ENCODE measurements at regions not wholly inside any gene's neighbourhood (a gene's known extent, or its start where the extent isn't known, plus 50 kb on each side); places are given as distances from the start of the nearest gene placed in this dataset.
"Not testable (repeated sequence)": the region's sequence is repeated elsewhere in the genome, so short reads cannot be mapped to it uniquely, and the experiment has no call there.

- DNase-seq, result no peak
Measured at GRCh38 chr5:39674209-39675082, 249.7 kb upstream of the DAB2 start.

DNA sequence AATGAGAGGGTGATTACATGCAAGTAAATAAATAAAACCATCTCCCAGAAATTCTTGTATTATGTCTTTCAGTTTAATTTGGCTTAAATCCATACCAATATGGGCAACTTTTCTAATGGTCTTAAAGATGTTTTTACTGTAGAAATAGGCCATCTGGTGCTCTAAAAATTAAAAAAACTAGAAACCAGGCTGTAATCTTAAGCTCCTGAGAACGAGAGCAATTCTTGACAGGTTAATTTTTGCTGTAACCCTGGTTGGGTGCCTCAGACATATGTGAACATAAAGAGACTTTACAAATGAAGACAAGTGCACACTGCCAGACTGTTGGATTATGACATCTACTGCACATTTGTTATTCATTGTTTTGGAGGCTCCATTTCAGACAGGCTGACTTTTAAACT, 246.8 kb upstream of the DAB2 start:
- no peak for DNase-seq

GRCh38 chr5:39670955-39671354, 246.2 kb upstream of the DAB2 start:
- DNase-seq, result no peak

DNA sequence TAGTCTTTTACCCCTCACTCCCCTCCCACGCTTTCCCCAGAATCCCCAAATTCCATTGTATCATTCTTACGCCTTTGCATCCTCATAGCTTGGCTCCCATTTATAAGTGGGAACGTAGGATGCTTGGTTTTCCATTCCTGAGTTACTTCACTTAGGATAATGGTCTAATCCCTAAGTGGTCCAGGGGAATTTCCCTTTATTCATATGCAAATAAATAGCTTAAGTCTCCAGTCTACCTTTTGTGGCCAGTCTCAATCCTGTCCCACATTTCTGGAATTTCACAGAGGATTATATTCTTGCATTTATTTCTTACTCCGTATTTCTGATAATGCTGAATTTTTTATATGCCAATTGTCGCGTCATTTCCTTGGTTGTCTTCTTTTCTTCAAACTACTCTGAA, 245.6 kb upstream of the DAB2 start:
- DNase-seq, result no peak

DNA sequence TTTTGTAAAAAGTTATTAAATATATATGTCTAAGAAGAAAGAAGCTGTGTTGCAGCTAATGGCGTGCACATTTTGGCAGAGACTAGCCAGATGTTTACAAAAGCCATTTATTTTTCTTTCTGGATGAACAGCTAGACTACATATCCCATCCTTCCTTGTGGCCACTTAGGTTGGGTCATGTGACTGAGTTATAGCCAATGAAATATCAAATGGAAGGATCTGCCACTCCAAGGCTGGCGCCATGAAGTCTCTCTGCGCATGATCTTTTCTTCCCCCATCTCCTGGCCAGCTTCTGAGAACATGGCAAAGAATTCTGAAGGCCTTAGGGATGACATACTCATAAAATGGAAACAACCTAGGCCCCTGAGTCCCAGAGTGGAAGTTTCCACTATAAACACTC, 244.2 kb upstream of the DAB2 start:
- no peak for DNase-seq

GRCh38 chr5:39665328-39665727, 240.5 kb upstream of the DAB2 start:
- DNase-seq, result no peak

- no peak for DNase-seq
Measured at GRCh38 chr5:39662945-39663344, 238.2 kb upstream of the DAB2 start.

DNA sequence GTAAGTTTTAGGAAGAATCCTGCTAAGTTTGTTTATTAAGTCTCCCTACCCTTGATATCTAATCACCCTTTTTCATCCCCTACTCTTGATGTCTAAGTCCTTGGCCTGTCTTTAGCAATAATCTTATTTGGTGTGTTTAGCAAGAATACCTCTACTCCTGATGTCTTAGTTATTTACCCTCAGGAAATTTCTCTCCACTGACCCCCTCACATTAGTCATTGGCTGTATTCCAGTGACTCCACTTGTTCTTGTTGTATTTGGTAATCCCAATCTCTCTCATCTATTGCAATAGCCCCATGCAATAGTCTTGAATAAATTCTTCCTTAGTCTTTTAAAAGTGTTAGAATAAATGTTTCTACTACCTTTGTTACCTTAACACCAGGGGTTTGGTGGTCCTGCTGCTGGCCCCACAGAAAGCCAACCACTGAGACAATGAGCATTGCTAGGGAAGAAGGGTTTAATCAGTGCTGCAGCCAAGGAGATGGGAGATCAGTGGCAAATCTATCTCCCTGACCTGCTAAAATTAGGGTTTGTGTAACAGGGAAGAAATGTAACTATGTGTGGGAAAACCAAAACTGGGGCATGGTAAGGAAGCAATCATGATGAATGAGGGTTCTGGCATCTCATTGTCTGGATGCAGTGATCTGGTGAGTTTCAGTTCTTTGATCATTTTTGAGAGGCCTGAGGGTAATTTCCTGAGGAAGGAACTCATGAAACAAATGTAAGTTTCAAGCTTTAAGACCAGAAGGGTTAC, 236.4 kb upstream of the DAB2 start:
- DNase-seq, result no peak

- DNase-seq, result no peak
Measured at GRCh38 chr5:39660020-39660419, 235.2 kb upstream of the DAB2 start.

- no peak for DNase-seq
Measured at GRCh38 chr5:39658866-39659265, 234.1 kb upstream of the DAB2 start.

DNA sequence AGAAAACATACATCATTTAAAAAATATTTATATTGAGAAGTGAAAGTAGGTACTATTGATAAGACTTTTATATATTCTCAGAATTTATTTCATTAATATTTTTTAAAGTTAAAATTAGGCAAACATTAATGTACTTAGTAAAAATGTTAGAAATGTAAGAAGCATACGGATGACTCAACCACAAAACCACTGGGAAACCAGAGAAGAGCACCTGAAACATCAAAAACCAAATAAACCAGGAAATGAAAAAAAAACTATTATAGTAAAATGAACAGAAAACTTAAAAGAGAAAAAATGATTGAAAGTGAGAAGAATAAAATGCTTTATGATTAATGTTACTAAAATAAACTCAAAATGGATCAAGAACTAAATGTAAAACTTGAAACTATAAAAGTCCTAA, 233.2 kb upstream of the DAB2 start:
- DNase-seq, result no peak

- DNase-seq, result no peak
Measured at GRCh38 chr5:39656600-39656999, 231.8 kb upstream of the DAB2 start.

DNA sequence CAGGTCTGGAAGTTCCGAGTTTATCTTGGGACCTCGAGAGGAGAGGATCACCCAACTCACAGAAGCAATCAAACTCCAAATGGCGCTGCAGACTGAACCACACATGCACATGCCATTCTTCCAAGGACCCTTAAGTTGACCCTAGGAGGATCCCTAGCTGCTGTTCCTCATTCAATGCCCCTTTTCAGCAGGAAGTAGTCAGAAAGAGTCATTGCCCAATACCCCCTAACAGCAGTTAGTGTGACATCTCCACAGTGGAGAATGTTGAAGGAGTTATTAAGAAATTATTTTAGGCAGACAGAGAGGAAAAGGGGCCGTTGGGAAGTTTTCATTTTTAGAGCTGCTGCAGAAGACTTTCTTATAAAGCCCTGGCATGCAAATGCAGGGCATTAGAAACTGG, 229.9 kb upstream of the DAB2 start:
- DNase-seq, result peak; percentile 24

DNA sequence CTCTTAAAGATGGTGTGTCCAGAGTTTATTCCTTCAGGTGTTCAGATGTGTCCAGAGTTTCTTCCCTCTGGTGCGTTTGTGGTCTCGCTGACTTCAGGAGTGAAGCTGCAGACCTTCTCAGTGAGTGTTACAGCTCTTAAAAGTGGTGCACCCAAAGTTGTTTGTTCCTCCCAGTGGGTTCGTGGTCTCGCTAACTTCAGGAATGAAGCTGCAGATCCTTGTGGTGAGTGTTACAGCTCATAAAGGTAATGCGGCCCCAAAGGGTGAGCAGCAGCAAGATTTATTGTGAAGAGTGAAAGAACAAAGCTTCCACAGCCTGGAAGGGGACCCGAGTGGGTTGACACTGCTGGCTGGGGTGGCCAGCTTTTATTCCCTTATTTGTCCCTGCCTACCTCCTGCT, 227.7 kb upstream of the DAB2 start:
- DNase-seq, result not testable (repeated sequence)

- no peak for DNase-seq
Measured at GRCh38 chr5:39652036-39652435, 227.3 kb upstream of the DAB2 start.

GRCh38 chr5:39650008-39650762, 225.4 kb upstream of the DAB2 start:
- DNase-seq, result no peak

GRCh38 chr5:39648848-39649227, 224.1 kb upstream of the DAB2 start:
- no peak for DNase-seq

DNA sequence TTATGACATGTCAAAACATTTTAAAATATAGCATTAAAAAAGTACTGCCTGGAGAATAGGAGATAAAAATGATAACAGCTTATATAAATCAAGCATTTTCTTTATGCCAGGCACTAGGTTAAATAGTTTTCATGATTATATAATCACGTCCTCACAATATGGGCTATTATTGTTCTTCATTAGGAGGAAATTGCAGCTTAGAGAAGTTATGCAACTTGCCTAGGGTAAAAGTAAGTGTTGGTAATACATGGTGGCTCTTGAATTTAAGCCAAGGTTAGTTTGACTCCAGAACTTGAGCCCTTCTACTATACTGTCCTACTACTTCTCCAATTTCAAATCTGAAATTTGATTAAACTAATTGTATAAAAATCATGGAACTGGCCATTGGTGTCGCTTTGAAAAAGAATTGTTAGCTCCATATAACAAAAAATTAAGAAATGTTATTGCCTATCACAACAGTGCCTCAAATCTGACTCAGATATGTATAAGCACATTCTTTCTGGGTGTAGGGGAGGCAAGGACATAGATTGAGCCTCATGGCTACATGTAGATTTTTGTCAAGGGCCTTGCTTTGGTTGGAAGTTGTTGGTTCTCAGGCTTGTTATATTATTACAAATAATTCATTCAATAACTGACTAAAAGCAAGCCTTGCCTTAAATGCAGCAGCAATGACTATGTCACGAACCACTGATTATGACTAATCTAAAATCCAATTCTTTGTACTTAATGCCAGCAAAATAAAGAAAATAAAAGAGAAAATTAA, 223.5 kb upstream of the DAB2 start:
- DNase-seq, result no peak

DNA sequence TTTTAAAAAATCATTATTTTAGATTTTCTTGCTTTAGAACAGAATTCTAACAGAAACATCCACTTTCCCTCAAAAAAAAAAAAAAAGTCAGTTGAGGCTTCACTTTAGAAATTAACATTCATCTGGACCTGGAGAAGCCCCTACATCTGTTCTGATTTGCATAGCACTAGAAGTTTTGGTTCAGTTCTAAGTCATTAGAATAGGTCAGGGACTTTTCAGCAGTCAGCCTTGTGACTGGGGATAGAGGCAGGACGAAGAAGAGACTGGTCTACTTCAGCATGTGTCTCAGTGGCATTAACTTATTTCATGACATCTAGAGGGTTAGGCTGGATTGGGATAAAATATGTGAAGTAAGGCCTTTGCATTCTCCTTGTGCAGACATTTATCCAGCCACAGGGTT, 215.8 kb upstream of the DAB2 start:
- no peak for DNase-seq

DNA sequence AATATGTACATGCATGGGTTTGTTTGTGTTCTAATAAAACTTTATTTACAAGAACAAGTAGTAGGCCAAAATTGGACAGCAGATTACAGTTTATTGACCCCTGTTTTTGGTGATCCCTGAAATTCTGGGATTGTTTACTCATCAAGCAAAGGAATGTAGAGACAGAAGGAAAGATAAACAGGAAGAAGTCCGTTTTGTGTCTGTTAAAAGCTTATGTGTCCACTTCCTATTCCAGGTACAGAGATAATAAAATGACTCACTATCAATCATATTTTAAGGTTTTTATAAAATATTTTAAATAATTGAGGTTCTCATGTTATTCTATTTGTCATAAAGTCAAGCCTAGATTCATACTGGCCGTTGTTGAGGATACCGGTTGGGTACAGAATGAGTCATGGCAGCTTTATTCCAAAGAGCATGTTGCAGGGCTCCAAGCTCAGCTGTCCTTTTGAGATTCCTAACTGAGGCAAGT, 214.9 kb upstream of the DAB2 start:
- DNase-seq, result no peak

DNA sequence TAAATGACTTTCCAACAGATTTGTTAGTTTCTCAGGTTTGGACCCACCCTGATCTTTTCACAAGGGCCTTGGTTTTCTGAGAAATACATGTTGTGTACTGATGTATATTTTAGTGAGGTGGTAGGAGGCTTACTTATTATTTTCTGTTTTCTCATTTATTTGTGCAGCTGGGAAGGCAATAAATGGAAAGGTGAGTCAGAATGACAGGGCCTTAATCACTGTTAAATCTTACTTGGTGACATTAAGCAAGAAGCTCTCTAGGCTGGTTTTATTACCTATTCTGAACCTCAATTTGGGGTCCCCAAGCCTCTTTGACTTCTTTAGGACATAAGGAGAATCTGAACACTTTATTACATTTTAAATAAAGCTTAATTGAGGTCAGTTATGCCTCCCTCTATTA, 214.0 kb upstream of the DAB2 start:
- DNase-seq, result no peak

GRCh38 chr5:39633057-39633456, 208.3 kb upstream of the DAB2 start:
- DNase-seq, result no peak

DNA sequence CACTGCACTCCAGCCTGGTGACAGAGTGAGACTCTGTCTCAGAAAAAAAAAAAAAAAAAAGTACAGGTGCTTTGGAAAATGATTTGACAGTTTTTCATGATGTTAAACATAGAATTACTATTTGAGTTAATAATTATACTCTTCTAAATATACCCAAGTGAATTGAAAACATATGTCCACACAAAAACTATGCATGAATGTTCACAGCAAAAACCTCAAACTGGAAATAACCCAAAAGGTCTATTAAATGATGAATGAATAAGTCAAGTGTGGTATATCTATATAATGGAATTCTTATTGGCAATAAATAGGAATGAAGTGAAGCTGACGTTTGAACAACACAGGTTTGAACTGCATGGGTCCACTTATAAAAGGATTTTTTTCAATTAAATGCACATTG, 207.2 kb upstream of the DAB2 start:
- no peak for DNase-seq
